ENCODE measurements at regions not wholly inside any gene's neighbourhood (a gene's known extent, or its start where the extent isn't known, plus 50 kb on each side); places are given as distances from the start of the nearest gene placed in this dataset.

GRCh38 chr10:89838044-89838615 lies 136.7 kb downstream of the KIF20B start:
- 37 to 64% (median 46%) methylated on average over 15 to 23 of the region's 23 CpGs for WGBS, 5 donors

GRCh38 chr10:89845541-89846280 lies 144.3 kb downstream of the KIF20B start:
- intact Hi-C loops (cut with DNase I; ENCODE audit: low total_unique reads) = no loop called here
- no peak for TF ChIP-seq POLR2AphosphoS5 (IDR thresholded peaks at IDR 0.05)
- no peak for TF ChIP-seq POLR2A (IDR thresholded peaks at IDR 0.05)
- TF ChIP-seq CTCF (IDR thresholded peaks at IDR 0.05) = no peak
- TF ChIP-seq EP300 (IDR thresholded peaks at IDR 0.05) = no peak
- no peak for DNase-seq
- Histone ChIP-seq H3K36me3 (no peaks in the 10 kb centered on the region), H3K27me3 (peaks cover 0 to 1% (median 0%) of the 10 kb centered on the region in 3 donors), H3K27ac (no peak overlapping the region), H3K4me3 (no peak overlapping the region), H3K4me1 (no peaks in the 10 kb centered on the region), H3K9me3 (no peaks in the 10 kb centered on the region)
- WGBS, 5 donors = 58 to 68% (median 63%) methylated on average over 2 of the region's 2 CpGs

More at GRCh38 chr10:89838044-89838615, 136.7 kb downstream of the KIF20B start:
- peaks cover 8 to 14% (median 11%) of the 10 kb centered on the region in 4 donors for H3K4me1 ChIP-seq
- H3K36me3 ChIP-seq = no peaks in the 10 kb centered on the region
- peaks cover 0 to 4% (median 0%) of the 10 kb centered on the region in 4 donors for H3K9me3 ChIP-seq
- peak overlapping the region; percentile 59 to 69 (median 62) for H3K4me3 ChIP-seq
- no peak for DNase-seq
- intact Hi-C loops (cut with DNase I; ENCODE audit: low total_unique reads) = no loop called here
- H3K27ac ChIP-seq = peak overlapping the region; percentile 47 to 83 (median 76)
- peaks cover 0 to 18% (median 0%) of the 10 kb centered on the region in 3 donors for H3K27me3 ChIP-seq
- no peak for TF ChIP-seq POLR2A (IDR thresholded peaks at IDR 0.05)
- TF ChIP-seq POLR2AphosphoS5 (IDR thresholded peaks at IDR 0.05) = no peak
- TF ChIP-seq EP300 (IDR thresholded peaks at IDR 0.05) = no peak
- TF ChIP-seq CTCF (IDR thresholded peaks at IDR 0.05) = no peak

- H3K36me3 ChIP-seq = no peaks in the 10 kb centered on the region
- no peaks in the 10 kb centered on the region for H3K9me3 ChIP-seq
- no peak for DNase-seq
- no peak overlapping the region for H3K4me3 ChIP-seq
- peaks cover 0 to 3% (median 0%) of the 10 kb centered on the region in 3 donors for H3K27me3 ChIP-seq
- intact Hi-C loops (cut with DNase I; ENCODE audit: low total_unique reads) = no loop called here
- no peak overlapping the region for H3K27ac ChIP-seq
- TF ChIP-seq EP300 (IDR thresholded peaks at IDR 0.05) (no peak), POLR2A (IDR thresholded peaks at IDR 0.05) (no peak)
- H3K4me1 ChIP-seq = no peaks in the 10 kb centered on the region
These were observed 144.9 kb downstream of the KIF20B start for GRCh38 chr10:89846281-89846630.

GRCh38 chr10:89846786-89847185 lies 145.4 kb downstream of the KIF20B start:
- no peak for DNase-seq
- no peak overlapping the region for H3K4me3 ChIP-seq
- no peaks in the 10 kb centered on the region for H3K36me3 ChIP-seq
- H3K9me3 ChIP-seq = no peaks in the 10 kb centered on the region
- TF ChIP-seq POLR2A (IDR thresholded peaks at IDR 0.05) (no peak), EP300 (IDR thresholded peaks at IDR 0.05) (no peak), CTCF (IDR thresholded peaks at IDR 0.05) (no peak), POLR2AphosphoS5 (IDR thresholded peaks at IDR 0.05) (no peak)
- H3K27ac ChIP-seq = no peak overlapping the region
- 77 to 95% (median 86%) methylated on average over 1 of the region's 1 CpG for WGBS, 5 donors
- H3K4me1 ChIP-seq = no peaks in the 10 kb centered on the region
- intact Hi-C loops (cut with DNase I; ENCODE audit: low total_unique reads) = no loop called here
- peaks cover 0 to 3% (median 0%) of the 10 kb centered on the region in 3 donors for H3K27me3 ChIP-seq

GRCh38 chr10:89852872-89853271 lies 151.5 kb downstream of the KIF20B start:
- WGBS, 5 donors = 85 to 95% (median 88%) methylated on average over 5 of the region's 5 CpGs

More at GRCh38 chr10:89852872-89853271, 151.5 kb downstream of the KIF20B start:
- no peak for TF ChIP-seq CTCF (IDR thresholded peaks at IDR 0.05)
- no peak for TF ChIP-seq POLR2A (IDR thresholded peaks at IDR 0.05)
- TF ChIP-seq EP300 (IDR thresholded peaks at IDR 0.05) = no peak
- no peak for TF ChIP-seq POLR2AphosphoS5 (IDR thresholded peaks at IDR 0.05)
- Histone ChIP-seq H3K4me1 (no peaks in the 10 kb centered on the region), H3K27me3 (peaks cover 0 to 3% (median 0%) of the 10 kb centered on the region in 3 donors), H3K4me3 (no peak overlapping the region), H3K27ac (no peak overlapping the region), H3K36me3 (no peaks in the 10 kb centered on the region), H3K9me3 (no peaks in the 10 kb centered on the region)
- no peak for DNase-seq
- intact Hi-C loops (cut with DNase I; ENCODE audit: low total_unique reads) = no loop called here
